ENCODE measurements at regions not wholly inside any gene's neighbourhood (a gene's known extent, or its start where the extent isn't known, plus 50 kb on each side); places are given as distances from the start of the nearest gene placed in this dataset.

DNA sequence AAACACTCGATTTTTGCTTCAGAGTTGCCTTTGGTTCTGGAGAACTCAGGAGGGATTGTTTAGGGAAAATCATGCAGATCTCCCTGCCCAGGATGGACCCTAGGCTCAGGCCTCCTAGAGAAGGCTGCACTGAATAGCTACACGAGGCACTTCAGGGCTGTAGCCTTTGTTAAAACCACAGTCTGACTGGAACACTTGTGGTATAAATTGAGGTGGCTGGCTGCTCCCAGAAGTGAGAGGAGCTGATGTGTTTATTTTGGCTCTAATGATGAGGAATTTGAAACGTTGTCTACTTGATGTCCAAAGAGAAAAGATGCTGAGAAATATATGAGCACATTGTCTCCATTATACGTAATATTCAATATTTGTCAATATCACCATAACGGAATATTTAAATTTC lies 762.1 kb upstream of the ARGLU1 start:
- TF ChIP-seq, protein P1, sequence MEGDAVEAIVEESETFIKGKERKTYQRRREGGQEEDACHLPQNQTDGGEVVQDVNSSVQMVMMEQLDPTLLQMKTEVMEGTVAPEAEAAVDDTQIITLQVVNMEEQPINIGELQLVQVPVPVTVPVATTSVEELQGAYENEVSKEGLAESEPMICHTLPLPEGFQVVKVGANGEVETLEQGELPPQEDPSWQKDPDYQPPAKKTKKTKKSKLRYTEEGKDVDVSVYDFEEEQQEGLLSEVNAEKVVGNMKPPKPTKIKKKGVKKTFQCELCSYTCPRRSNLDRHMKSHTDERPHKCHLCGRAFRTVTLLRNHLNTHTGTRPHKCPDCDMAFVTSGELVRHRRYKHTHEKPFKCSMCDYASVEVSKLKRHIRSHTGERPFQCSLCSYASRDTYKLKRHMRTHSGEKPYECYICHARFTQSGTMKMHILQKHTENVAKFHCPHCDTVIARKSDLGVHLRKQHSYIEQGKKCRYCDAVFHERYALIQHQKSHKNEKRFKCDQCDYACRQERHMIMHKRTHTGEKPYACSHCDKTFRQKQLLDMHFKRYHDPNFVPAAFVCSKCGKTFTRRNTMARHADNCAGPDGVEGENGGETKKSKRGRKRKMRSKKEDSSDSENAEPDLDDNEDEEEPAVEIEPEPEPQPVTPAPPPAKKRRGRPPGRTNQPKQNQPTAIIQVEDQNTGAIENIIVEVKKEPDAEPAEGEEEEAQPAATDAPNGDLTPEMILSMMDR (IDR thresholded peaks at IDR 0.05; ENCODE audit: insufficient read depth, low read length, poor library complexity, severe bottlenecking): no peak
- TF ChIP-seq EZH2phosphoT487 (conservative IDR thresholded peaks at IDR 0.05; ENCODE audit: low read length): no peak

Data from SU-DHL-6 (cell line).